ELF-1 (cell line): ENCODE measurements at regions not wholly inside any gene's neighbourhood (a gene's known extent, or its start where the extent isn't known, plus 50 kb on each side); places are given as distances from the start of the nearest gene placed in this dataset.

Experiments
- DNase-seq: peaks from one replicate; pipeline ENCODE4 v3.0.0-alpha.2; 2016; ENCODE audit warnings: low read depth, low spot score

DNA sequence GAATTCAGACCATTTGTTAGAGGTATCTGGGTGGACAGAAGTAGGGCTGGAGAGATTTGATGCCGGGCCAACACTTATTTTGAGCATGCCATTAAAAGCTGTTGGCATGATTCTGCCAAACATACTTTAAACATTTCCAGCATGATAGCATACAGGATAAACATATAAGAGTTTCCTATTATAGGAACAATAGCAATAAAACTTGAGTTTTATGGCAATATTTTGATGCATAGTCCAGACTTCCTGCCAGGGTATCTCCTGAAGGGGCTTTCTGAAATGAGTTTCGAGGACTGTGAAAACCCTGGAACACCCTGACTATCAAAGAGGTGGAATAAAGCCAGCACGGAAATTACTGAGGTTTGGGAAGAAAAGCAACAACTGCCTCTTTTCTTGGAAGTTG, 1398.0 kb upstream of the NXPH2 start:
- no peak for DNase-seq

DNA sequence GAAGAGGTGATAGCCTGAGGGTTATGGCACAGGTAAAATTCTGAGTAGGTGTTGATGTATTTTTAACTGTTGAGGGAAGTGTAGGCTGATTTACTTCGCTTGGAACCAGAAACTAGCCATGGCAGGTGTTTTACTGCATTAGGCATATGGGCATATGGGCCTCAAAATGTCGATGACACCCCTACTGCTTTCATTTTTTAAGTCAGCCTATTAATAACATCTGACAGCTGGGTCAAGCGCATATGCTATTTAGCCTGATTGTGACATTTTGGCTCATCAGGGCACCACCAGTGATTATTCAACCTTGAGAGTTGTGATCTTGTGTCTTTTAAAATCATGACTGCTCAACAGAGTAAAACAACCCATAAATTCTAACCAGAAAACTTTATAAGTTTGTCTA, 1396.9 kb upstream of the NXPH2 start:
- no peak for DNase-seq

DNA sequence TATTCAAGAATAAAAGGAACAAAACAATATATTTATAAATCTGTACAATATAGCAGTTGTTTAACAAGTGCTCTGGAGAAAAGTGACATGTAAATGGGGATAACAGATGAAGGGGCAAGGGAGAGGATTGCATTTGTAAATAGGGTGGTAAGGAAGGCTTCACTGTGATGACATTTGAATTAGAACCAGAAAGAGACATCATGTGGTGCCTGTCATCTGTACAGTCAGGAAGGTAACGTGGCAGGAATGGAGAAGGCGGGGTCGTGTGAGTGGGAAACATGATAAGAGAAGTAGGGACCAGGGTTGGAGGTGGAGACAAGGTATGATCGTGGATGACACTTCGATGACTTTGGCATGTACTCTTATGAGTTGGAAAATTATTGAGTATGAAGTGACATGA, 1393.6 kb upstream of the NXPH2 start:
- DNase-seq, result no peak

DNA sequence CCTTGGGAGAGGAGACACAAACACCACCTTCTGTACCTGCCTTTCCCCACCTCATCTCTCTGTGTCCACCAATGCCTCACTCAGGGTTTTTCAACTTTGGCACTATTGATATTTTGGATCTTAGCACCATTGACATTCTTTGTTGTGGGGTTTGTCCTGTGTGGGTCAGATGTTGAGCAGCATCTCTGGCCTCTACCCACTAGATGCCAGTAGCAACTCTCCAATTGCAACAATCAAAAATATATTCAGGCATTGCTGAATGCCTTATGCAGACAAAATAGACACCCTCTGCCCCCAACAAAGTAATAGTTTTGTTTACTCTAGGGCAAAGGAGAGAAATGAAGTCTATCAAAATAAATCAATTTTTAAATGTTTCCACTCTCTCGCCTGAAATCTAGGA, 1384.3 kb upstream of the NXPH2 start:
- no peak for DNase-seq

DNA sequence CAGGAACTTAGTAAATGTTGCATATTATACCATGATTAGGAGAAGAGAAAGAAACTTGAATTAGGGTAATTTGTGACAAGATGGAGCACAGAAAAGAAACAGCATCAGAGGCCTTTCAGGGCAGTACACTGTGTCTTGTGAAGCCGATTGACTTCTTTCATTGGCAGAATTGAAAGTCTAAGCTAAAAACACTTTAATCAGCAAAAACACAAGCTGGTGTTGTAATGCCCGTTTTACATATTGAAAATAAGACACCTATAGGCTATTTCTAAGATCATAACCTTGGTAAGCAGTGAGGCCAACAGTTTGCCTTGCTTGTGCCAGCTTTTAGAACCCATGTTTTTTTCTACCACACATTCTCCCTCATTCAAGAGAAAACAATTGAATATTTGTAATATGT, 1378.1 kb upstream of the NXPH2 start:
- DNase-seq, result no peak

DNA sequence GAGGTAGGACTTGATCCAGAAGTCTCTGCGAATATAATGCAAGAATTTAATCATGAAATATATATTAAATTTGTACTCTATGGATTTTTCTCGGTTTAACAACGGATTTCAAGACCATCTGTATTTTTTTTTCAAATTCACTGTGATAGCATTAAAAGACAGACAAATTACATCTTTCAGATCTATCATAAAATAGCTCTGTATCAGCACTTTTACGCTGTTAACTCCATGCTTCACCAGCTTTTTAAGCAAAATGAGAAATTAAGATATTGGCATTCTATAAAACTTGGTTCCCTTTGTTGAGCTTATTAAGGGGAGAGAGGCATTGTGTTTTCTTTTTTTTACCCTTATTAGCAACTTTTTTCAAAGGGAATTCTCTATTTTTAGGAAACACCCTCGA, 1377.6 kb upstream of the NXPH2 start:
- DNase-seq, result no peak

DNA sequence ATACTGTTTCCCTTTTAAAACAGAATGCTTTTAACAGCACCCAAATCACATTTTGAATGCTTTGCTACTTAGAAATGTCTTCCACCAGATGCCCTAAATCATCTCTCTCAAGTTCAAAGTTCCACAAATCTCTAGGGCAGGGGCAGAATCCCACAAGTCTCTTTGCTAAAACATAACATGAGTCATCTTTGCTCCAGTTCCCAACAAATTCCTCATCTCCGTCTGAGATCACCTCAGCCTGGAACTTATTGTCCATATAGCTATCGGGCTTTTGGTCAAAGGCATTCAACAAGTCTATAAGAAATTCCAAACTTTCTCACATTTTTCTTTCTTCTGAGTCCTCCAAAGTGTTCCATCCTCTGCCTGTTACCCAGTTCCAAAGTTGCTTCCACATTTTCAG, 1374.5 kb upstream of the NXPH2 start:
- no peak for DNase-seq

DNA sequence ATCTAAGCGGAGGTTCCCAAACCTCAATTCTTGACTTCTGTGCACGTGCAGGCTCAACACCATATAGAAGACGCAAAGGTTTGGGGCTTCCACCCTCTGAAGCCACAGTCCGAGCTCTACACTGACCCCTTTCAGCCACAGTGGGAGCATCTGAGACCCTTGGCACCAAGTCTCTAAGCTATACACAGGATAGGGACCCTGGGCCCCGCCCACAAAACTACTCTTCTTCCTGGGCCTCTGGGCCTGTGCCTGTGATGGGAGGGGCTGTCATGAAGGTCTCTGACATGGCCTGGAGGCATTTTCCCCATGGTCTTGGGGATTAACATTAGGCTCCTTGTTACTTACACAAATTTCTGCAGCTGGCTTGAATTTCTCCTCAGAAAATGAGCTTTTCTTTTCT, 1374.1 kb upstream of the NXPH2 start:
- DNase-seq, result peak; percentile 59

DNA sequence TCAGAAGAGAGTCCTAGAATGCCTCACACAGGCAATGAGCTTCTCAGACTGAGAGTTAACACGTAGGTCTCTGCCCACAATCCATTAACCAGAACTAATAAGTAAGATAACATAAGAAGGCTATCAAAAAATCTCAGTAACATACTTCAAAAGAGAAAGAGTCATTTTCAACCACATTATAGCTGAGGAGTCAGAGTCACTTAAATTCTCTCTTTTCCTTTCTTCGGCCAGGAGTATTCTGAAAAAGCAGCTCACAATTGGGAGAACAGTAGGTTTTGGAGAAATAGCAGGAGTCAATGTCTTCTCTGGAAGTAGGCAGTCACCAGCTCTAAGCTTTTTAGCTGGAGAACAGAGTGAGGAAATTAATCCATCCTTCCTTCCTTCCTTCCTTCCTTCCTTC, 1364.4 kb upstream of the NXPH2 start:
- DNase-seq, result no peak

DNA sequence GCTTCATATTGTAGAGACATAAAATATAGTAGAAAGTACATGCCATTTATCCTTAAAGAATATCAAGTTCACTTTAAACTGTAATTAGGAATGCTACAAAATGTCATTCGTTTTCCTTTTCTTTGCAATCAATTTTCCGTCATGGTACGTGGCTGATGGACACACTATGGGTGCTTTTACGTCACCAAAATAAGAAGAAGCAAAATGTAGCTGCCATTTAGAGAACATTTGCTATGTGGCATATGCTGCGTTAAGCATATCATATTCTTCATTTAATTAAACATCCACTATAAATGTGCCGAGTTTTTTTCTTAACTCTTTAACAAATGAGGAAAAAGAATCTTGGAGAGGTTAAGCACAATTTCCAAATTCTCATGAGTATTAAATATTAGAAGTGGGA, 1358.5 kb upstream of the NXPH2 start:
- DNase-seq, result no peak

DNA sequence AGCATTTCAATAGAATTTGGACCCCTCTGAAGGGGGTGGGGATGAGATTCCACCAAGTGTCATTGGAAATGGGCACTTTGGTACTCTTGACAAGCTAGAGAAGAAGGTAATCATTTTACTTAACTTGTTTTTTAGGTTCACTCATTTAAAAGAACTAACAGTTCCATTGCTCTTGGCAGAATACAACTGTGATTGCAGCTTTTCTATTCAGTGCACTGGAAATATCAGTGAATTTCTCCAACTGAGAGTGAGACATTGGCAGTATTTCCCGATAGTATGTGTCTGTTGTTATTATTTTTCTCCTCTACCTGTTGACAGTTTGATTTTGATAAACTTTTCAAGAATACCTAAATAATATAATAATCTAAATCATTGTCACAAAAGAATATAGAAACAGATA, 1356.7 kb upstream of the NXPH2 start:
- DNase-seq, result no peak

DNA sequence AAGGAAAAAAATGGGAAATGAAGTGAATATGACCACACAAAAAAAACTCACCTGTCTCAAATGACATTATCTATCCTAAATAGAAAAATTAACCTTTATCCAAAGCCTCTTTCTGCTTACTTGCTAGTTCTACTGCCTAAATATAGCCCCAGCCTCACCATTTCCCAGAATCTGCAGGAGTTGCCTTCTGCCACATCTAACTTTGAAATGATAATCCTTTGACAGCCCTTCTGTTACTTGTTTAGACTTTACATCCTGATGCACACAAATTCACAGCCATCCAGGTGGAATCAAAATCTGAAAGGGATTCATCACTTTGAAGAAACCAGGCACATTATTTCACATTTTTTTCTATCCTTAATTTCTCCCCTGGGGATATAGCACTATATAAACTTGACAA, 1356.2 kb upstream of the NXPH2 start:
- no peak for DNase-seq

DNA sequence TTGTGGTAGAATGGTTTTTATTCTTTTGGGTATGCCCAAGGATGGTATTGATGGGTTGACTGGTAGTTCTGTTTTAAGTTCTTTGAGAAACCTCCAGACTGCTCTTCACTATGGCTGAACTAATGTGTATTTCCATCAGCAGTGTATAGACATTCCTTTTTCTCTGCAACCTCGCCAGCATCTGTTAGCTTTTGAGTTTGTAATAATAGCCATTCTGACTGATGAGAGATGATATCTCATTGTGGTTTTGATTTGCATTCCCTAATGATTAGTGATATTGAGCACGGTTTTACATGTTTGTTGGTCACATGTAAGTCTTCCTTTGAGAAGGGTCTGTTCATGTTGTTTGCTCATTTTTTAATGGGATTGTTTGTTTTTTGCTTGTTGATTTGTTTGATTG, 1348.7 kb upstream of the NXPH2 start:
- no peak for DNase-seq

DNA sequence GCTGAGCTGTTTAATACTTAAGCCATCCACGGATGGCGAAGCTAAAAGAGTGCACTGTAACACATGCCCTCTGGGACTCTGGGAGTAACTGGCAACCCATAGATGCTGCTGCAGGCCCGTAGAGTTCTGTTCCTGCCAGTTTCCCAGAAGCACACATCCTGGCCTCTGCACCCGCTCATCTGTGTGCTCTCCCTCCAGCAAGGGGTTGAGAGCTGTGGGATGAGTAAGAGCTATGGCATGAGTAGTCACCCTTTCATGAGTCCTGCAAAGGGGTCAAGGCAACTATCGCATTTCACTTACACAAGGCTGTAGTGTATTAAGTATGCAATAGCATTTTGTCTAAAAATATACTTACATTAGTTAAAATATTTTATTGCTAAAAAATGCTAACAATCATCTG, 1341.8 kb upstream of the NXPH2 start:
- no peak for DNase-seq

DNA sequence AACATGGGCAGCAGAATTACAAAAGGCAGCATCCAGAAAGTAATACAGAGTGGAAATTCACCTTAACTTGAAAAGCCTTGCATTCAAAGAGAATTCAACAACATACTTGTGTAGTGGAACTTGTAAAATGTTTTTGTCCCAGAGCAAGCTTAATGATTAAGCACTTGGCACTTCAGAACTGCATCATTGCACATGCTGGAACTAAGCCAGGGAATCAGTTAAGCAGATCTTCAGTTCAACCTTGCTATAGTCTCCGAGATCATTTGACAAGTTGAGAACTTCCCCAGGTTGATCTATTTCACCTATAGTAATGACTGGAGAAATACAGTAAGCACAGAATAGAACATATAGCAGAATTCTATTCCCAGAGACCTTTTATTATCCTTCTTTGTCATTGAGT, 1337.2 kb upstream of the NXPH2 start:
- no peak for DNase-seq

DNA sequence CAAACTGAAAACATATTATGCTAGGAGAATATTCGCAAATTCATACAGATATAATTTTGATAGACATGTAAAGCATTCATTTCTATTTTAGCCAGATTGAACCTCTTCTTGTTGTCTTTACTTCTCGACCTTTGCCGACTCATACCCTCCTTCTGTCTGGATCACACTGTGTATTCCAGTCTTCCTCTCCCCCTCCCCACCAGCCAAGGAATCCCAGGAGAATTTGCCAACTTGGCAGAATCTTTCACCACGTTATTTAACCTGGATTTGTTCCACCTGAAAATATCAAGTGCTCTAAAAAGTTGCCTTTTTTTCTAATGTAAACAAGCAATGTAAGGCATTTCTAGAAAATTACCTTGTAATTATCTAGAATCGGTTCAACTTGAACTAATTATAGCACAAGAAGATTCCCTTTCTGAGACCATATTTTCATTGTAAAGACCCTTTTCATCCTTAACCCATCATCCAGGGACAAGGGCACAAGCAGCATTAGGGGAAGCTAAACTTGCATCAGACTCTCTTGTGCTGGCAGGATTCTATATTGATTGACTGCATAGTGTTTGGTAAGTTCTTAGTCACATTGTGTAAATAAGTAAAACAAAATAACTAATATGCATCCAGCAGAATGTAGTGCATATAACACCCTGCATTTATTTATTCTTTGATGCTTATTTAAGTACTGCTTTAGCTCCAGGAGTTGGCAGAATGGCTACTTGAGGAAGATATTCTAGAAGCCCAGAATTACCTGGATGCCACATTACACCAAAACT, 1328.7 kb upstream of the NXPH2 start:
- DNase-seq, result no peak

DNA sequence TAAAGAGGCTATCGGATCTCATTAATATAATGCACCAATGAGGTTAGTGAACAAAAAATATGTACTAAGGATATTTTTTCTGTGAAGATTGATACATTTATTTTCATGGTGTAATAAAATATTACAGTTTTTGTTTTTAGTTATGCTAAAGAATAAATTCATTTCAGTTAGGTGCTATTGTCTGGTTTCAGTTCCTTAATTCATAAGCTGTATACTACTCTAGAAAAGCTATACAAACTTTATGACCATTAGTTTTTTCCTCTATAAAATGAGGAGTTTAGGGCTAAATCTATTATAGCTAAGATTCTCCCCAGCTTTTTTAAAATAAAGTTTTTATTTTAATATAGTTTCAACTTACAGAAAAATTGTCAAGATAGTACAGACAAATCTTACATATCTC, 1311.7 kb upstream of the NXPH2 start:
- DNase-seq, result no peak

DNA sequence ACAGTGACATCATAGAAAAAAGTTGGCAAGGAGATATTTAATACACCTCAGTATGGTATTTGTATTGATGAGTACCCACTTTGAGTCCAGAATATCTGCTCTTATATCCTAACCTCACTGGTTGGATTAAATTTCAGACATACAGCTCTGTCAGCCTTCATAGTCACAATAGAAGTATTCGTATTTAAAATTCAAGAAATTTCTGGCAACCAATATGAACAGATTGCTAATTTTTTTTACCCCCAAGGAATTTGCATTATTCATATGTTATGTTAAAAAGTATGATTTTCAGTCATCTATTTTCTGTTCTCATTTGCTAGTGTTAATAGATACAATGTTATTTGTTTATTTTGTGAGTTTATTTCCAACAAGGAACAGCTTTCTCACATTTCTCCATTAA, 1306.8 kb upstream of the NXPH2 start:
- DNase-seq, result no peak

DNA sequence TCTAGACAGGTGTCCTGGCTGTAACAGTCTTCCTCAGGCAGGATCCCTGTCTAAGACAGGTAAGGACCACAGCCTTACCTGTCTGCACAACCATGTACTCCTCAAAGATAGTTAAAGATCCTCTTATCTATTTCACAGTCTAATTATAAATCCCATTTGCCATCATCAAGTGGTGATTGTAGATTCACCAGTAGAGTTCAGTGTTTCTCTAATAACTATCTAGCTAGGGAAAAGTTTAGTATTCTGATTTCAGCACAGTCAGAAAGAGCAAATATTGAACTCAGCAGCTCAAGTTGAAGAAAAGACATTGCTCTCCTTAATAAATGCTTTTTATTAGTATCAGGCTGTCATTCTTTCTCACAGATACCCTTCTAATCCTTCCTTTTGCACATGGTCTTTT, 1305.5 kb upstream of the NXPH2 start:
- DNase-seq, result no peak

DNA sequence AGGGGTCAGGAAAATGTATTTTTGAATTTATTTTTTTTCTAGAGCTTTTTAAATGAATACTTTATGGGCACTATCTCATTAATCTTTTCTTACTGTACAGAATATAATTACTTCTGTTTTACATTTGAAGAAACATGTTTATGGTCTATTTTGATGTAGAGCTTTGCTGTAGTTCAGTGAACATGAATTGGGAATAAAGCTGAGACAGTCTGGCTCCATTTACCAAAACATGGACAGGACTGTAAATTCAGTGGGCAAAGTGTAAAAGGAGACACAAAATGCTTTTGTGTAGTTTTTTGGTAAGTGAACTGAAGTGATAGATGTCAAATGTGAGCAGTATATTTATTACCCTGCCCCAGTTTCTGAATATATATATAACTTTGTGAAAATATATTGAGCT, 1298.8 kb upstream of the NXPH2 start:
- DNase-seq, result no peak

DNA sequence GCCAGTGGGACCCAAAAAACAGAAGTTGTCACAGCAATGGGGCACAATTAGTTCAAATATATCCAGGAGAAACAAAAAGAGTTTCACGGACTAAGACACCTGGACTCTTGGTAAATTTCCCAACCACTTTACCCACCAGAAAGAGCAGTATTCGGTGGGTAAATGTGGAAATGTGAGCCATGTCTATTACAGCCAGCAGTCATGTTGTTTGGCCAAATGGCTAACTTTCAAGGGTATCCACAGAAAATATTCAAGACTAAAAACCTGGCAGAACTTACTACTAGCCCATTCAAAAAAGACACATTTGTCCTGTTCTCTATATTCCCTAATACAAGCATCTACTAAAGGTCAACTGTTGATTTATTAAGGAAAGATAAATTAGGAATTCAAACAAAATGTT, 1296.0 kb upstream of the NXPH2 start:
- DNase-seq, result no peak

DNA sequence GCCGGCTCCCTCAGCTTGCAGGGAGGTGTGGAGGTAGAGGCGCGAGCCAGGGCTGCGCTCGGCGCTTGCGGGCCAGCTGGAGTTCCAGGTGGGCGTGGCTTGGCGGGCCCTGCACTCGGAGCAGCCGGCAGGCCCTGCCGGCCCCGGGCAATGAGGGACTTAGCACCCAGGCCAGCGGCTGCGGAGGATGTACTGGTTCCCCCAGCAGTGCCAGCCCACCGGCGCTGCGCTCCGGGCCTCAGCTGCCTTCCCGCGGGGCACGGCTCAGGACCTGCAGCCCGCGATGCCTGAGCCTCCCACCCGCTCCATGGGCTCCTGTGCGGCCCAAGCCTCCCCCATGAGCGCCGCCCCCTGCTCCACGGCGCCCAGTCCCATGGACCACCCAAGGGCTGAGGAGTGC, 1293.6 kb upstream of the NXPH2 start:
- peak; percentile 4 for DNase-seq

DNA sequence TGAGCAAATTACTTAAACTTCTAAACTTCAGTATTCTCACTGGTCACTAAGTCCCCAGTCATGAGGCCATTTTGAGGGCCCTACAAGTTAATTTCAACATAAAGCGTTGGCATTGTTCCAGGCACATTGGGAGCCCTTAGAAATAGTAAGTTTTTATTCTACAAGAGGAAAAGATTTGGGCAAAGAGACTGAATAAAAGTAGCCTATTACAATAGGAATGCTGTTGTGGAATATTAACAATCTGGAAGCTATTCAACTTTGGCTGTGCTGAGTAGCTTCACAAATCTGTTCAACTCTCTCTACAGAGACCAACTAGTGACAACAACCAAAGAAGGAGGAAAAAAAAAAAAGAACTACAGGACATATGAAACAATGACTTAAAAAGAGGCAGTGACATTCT, 1287.5 kb upstream of the NXPH2 start:
- no peak for DNase-seq

DNA sequence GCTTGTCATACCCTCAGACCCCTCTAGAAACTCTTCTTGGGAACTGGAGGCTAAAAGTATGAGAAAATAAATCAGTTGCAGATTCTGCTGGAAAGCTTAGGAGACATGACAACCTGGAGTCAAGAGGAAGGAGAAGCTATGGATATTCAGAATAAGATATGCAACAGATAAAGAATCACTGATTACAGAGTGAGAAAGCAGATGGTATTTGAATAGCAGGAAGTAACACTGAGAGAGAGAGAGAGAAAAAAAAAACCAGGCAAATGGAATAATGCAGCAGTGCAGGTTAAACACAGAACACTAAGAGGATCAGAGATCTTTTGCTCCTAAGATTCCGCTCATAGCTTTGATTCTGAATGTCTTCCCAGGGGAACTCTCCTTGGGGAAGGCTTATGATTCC, 1284.1 kb upstream of the NXPH2 start:
- DNase-seq, result no peak
